ENCODE measurements at regions not wholly inside any gene's neighbourhood (a gene's known extent, or its start where the extent isn't known, plus 50 kb on each side); places are given as distances from the start of the nearest gene placed in this dataset.

- DNase-seq (no peak), ATAC-seq (peak in 1 of 4 donors; percentile 21)
- TF ChIP-seq CTCF (IDR thresholded peaks at IDR 0.05), result no peak
- TF ChIP-seq POLR2A (IDR thresholded peaks at IDR 0.05), result no peak
- Histone ChIP-seq H3K27ac (peak overlapping the region in 1 of 12 donors; percentile 48), H3K36me3 (no peaks in the 10 kb centered on the region), H3K4me1 (peaks cover 0 to 14% (median 0%) of the 10 kb centered on the region in 12 donors), H3K4me3 (no peak overlapping the region), H3K27me3 (no peaks in the 10 kb centered on the region), H3K9me3 (no peaks in the 10 kb centered on the region)
- intact Hi-C loops (cut with DNase I), result loop anchor here in 1 of 10 donors (10.0 kb wide), 1 partner anchor 55 kb away; the partner anchor contains the start of gene WAPL
- WGBS, 4 donors, result 84 to 95% (median 89%) methylated on average over 4 to 5 of the region's 5 CpGs
Observed at GRCh38 chr10:86579883-86580520, 58.4 kb upstream of the WAPL start.

- DNase-seq (no peak), ATAC-seq (peak in 2 of 4 donors; percentile 23 to 44)
- no peaks in the 10 kb centered on the region for H3K27me3 ChIP-seq
- no peak overlapping the region for H3K4me3 ChIP-seq
- 42 to 56% (median 51%) methylated on average over 1 of the region's 1 CpG for WGBS, 4 donors
- no peak for TF ChIP-seq POLR2A (IDR thresholded peaks at IDR 0.05)
- no peak for TF ChIP-seq CTCF (IDR thresholded peaks at IDR 0.05)
- intact Hi-C loops (cut with DNase I), result loop anchor here in 1 of 10 donors (10.0 kb wide), 1 partner anchor 56 kb away; the partner anchor contains the start of gene WAPL
- H3K4me1 ChIP-seq, result peaks cover 0 to 17% (median 3%) of the 10 kb centered on the region in 12 donors
- no peaks in the 10 kb centered on the region for H3K36me3 ChIP-seq
- H3K9me3 ChIP-seq, result no peaks in the 10 kb centered on the region
- peak overlapping the region in 1 of 12 donors; percentile 48 for H3K27ac ChIP-seq
Observed at GRCh38 chr10:86580521-86580891, 58.9 kb upstream of the WAPL start.

- H3K27ac ChIP-seq, result no peak overlapping the region
- 62 to 92% (median 78%) methylated on average over 4 of the region's 4 CpGs for WGBS, 4 donors
Observed at GRCh38 chr10:86583983-86584382, 62.4 kb upstream of the WAPL start.

More at GRCh38 chr10:86583983-86584382, 62.4 kb upstream of the WAPL start:
- no peak for ATAC-seq
- H3K9me3 ChIP-seq, result no peaks in the 10 kb centered on the region
- H3K36me3 ChIP-seq, result no peaks in the 10 kb centered on the region
- DNase-seq, result no peak
- H3K27me3 ChIP-seq, result no peaks in the 10 kb centered on the region
- peaks cover 0 to 17% (median 4%) of the 10 kb centered on the region in 12 donors for H3K4me1 ChIP-seq
- TF ChIP-seq CTCF (IDR thresholded peaks at IDR 0.05), result no peak
- no peak for TF ChIP-seq POLR2A (IDR thresholded peaks at IDR 0.05)
- intact Hi-C loops (cut with DNase I), result loop anchor here in 7 of 10 donors (2.0 to 10.0 kb wide), 4 partner anchors 59 to 185 kb away; partner anchors contain the start of gene WAPL (in 1 of the 7)
- no peak overlapping the region for H3K4me3 ChIP-seq

All from heart left ventricle (tissue), 16 donors.